WTC11 (cell line): ENCODE measurements at regions not wholly inside any gene's neighbourhood (a gene's known extent, or its start where the extent isn't known, plus 50 kb on each side); places are given as distances from the start of the nearest gene placed in this dataset.

Source experiments
- ATAC-seq: fragments of 200-7000 bp; cut with Tn5 transposase; 2 replicates; pipeline ENCODE4 v1.10.0; 2021; ENCODE audit warnings: mild to moderate bottlenecking, moderate library complexity
- CTCF ChIA-PET: fragments of 300-600 bp; sonication (Branson Sonifier 250); formaldehyde crosslinking; loops from one replicate; lab custom pipeline; 2021; ENCODE audit warnings: antibody characterized with exemption; lab: Charles Lee
- POLR2A ChIA-PET: fragments of 350-600 bp; sonication (Branson Sonifier 250); formaldehyde crosslinking; loops from one replicate; lab custom pipeline; 2021; ENCODE audit warnings: antibody characterized with exemption; lab: Charles Lee
- DNase-seq: peaks from one replicate; pipeline ENCODE4 v3.0.0; 2021; ENCODE audit warnings: low spot score
- H3K27ac Mint-ChIP-seq: 2 replicates; pipeline ENCODE4 v1.8.0; 2021; ENCODE audit warnings: mixed read lengths
- H3K27me3 Mint-ChIP-seq: 2 replicates; pipeline ENCODE4 v1.8.0; 2021; ENCODE audit warnings: low read depth, mild to moderate bottlenecking, moderate library complexity, mixed read lengths
- H3K36me3 Mint-ChIP-seq: 2 replicates; pipeline ENCODE4 v1.8.0; 2021; ENCODE audit warnings: mixed read lengths
- H3K4me1 Mint-ChIP-seq: 2 replicates; pipeline ENCODE4 v1.8.0; 2022; ENCODE audit warnings: mixed read lengths
- H3K4me3 Mint-ChIP-seq: 2 replicates; pipeline ENCODE4 v1.8.0; 2021; ENCODE audit warnings: mild to moderate bottlenecking, moderate library complexity, mixed read lengths
- H3K9me3 Mint-ChIP-seq: 2 replicates; pipeline ENCODE4 v1.8.0; 2021; ENCODE audit warnings: mixed read lengths
- CBFB ChIP-seq: sonication (generic); formaldehyde crosslinking; IDR thresholded peaks from 2 replicates; pipeline ENCODE4 v1.8.1; 2022; ENCODE audit warnings: mild to moderate bottlenecking, low read depth, missing genetic modification reagents
- CREB1 ChIP-seq: sonication (generic); formaldehyde crosslinking; IDR thresholded peaks from 2 replicates; pipeline ENCODE4 v1.8.0; 2023; ENCODE audit warnings: mild to moderate bottlenecking, missing genetic modification reagents
- ETV6 ChIP-seq: sonication (generic); formaldehyde crosslinking; IDR thresholded peaks from 2 replicates; pipeline ENCODE4 v1.8.1; 2022; ENCODE audit warnings: mild to moderate bottlenecking, missing genetic modification reagents
- FOXP1 ChIP-seq: sonication (generic); formaldehyde crosslinking; IDR thresholded peaks from 2 replicates; pipeline ENCODE4 v1.8.0; 2022; ENCODE audit warnings: missing genetic modification reagents, mild to moderate bottlenecking, moderate library complexity, borderline replicate concordance
- GABPB1 ChIP-seq: sonication (generic); formaldehyde crosslinking; IDR thresholded peaks from 2 replicates; pipeline ENCODE4 v1.8.1; 2023; ENCODE audit warnings: mild to moderate bottlenecking, missing genetic modification reagents
- MYBL2 ChIP-seq: sonication (generic); formaldehyde crosslinking; IDR thresholded peaks from 2 replicates; pipeline ENCODE4 v1.8.1; 2023; ENCODE audit warnings: mild to moderate bottlenecking, moderate library complexity, missing genetic modification reagents
- NFATC4 ChIP-seq: fragments of 250-450 bp; sonication (Bioruptor Pico); IDR thresholded peaks from 2 replicates; pipeline ENCODE4 v1.9.0; 2021; ENCODE audit warnings: mild to moderate bottlenecking
- NR1H2 ChIP-seq: sonication (generic); formaldehyde crosslinking; IDR thresholded peaks from 2 replicates; pipeline ENCODE4 v1.9.0; 2021; ENCODE audit warnings: mild to moderate bottlenecking, moderate library complexity, missing genetic modification reagents
- PRRX2 ChIP-seq: fragments of 250-450 bp; sonication (Bioruptor Pico); IDR thresholded peaks from 2 replicates; pipeline ENCODE4 v1.8.0; 2021; ENCODE audit warnings: mild to moderate bottlenecking
- SMAD3 ChIP-seq: sonication (generic); formaldehyde crosslinking; IDR thresholded peaks from 2 replicates; pipeline ENCODE4 v1.8.0; 2022; ENCODE audit warnings: missing genetic modification reagents, mild to moderate bottlenecking, borderline replicate concordance
- SMAD4 ChIP-seq: sonication (generic); formaldehyde crosslinking; IDR thresholded peaks from 2 replicates; pipeline ENCODE4 v1.8.0; 2022; ENCODE audit warnings: mild to moderate bottlenecking, missing genetic modification reagents
- SP1 ChIP-seq: sonication (generic); formaldehyde crosslinking; conservative IDR thresholded peaks from 2 replicates; pipeline ENCODE4 v1.8.1; 2022; ENCODE audit warnings: missing genetic modification reagents
- ZNF121 ChIP-seq: sonication (generic); formaldehyde crosslinking; IDR thresholded peaks from 2 replicates; pipeline ENCODE4 v1.8.0; 2023; ENCODE audit warnings: missing genetic modification reagents
- ZNF138 ChIP-seq: sonication (generic); formaldehyde crosslinking; conservative IDR thresholded peaks from 2 replicates; pipeline ENCODE4 v1.8.1; 2022; ENCODE audit warnings: mild to moderate bottlenecking, moderate library complexity, missing genetic modification reagents
- ZNF232 ChIP-seq: sonication (generic); formaldehyde crosslinking; IDR thresholded peaks from 2 replicates; pipeline ENCODE4 v1.8.0; 2022; ENCODE audit warnings: mild to moderate bottlenecking, missing genetic modification reagents
- ZNF423 ChIP-seq: fragments of 250-450 bp; sonication (Bioruptor Pico); IDR thresholded peaks from 2 replicates; pipeline ENCODE4 v2.1.2; 2022; ENCODE audit warnings: mild to moderate bottlenecking, moderate library complexity
- TF ChIP-seq, protein P1 (sequence below): sonication (generic); formaldehyde crosslinking; IDR thresholded peaks from 2 replicates; pipeline ENCODE4 v1.8.1; 2023; ENCODE audit warnings: mild to moderate bottlenecking, missing genetic modification reagents
- TF ChIP-seq, protein P2 (sequence below): fragments of 250-450 bp; sonication (Bioruptor Pico); IDR thresholded peaks from 2 replicates; pipeline ENCODE4 v1.9.0; 2021; ENCODE audit warnings: moderate library complexity, mild to moderate bottlenecking, inconsistent platforms, borderline replicate concordance
- TF ChIP-seq, protein P3 (sequence below): sonication (generic); formaldehyde crosslinking; IDR thresholded peaks from 2 replicates; pipeline ENCODE4 v1.8.0; 2023; ENCODE audit warnings: missing genetic modification reagents
- TF ChIP-seq, protein P4 (sequence below): sonication (generic); formaldehyde crosslinking; IDR thresholded peaks from 2 replicates; pipeline ENCODE4 v1.8.0; 2023; ENCODE audit warnings: mild to moderate bottlenecking, missing genetic modification reagents
- TF ChIP-seq, protein P5 (sequence below): sonication (generic); formaldehyde crosslinking; IDR thresholded peaks from 2 replicates; pipeline ENCODE4 v1.8.0; 2022; ENCODE audit warnings: mild to moderate bottlenecking, missing genetic modification reagents

DNA sequence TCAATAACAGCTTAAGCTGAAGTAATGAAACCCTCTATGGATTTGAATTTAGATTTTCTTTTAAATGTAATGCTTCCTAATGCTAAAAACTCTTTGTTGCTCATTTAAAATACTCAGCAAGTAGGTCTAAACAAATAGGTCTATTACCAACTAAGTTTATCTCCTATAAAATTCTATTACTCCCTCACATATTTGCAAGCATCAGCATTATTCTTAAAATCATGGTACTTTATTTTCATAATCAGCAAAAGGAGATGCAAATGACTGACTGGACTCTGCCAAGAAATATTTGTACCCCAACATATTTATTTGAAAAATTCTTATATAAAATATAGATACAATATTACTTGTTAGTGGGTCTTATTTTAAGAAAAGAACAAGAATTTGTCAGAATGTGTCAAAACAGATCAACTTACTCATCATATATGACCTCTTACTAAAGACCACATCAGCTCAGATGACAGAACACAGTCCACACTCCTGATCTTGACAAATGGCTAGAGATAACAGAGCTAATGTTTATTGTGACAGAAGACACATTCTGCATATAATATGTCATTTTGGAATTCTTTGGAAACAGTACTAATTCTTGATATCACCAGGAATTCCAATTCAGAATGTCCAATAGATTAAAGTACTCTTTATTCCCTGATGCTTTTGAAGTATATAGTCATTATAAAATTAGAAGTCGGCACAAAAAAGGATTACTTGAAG is 704.6 kb upstream of the PCDH9 start:
- H3K36me3 Mint-ChIP-seq = no peaks in the 10 kb centered on the region
- ATAC-seq = no peak

DNA sequence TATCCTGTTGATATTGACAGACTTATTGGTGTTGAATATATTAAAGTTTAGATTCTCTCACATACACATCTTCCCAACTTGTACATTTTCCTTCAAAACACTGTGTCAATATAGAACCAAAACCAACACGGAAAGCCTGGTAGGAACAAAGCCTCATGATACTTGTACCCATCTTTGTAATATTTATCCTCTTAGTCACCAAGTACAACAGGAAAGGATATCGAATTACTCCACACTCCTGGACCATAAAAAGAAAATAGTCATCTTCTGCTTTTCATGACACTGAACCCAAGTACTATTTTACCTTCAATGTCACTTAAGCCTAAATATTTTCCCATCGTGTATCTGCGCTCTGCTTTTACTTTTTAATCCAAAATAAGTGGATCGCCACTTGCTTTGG is 702.9 kb upstream of the PCDH9 start:
- Mint-ChIP-seq H3K4me1 (no peaks in the 10 kb centered on the region), H3K36me3 (no peaks in the 10 kb centered on the region), H3K9me3 (no peaks in the 10 kb centered on the region), H3K4me3 (no peak overlapping the region), H3K27ac (no peak overlapping the region), H3K27me3 (no peaks in the 10 kb centered on the region)
- DNase-seq = no peak
- POLR2A ChIA-PET = no interaction called here
- no peak for ATAC-seq
- TF ChIP-seq ETV6 (CRISPR knock-in tag) = no peak
- TF ChIP-seq MYBL2 (CRISPR knock-in tag) = no peak
- TF ChIP-seq, protein P1, sequence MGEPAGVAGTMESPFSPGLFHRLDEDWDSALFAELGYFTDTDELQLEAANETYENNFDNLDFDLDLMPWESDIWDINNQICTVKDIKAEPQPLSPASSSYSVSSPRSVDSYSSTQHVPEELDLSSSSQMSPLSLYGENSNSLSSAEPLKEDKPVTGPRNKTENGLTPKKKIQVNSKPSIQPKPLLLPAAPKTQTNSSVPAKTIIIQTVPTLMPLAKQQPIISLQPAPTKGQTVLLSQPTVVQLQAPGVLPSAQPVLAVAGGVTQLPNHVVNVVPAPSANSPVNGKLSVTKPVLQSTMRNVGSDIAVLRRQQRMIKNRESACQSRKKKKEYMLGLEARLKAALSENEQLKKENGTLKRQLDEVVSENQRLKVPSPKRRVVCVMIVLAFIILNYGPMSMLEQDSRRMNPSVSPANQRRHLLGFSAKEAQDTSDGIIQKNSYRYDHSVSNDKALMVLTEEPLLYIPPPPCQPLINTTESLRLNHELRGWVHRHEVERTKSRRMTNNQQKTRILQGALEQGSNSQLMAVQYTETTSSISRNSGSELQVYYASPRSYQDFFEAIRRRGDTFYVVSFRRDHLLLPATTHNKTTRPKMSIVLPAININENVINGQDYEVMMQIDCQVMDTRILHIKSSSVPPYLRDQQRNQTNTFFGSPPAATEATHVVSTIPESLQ (CRISPR knock-in tag) = no peak
- no peak for TF ChIP-seq GABPB1 (CRISPR knock-in tag)
- no peak for TF ChIP-seq SMAD4 (CRISPR knock-in tag)
- no peak for TF ChIP-seq ZNF423 (CRISPR knock-in tag)
- CTCF ChIA-PET = no interaction called here

More for the DNA sequence above, 704.6 kb upstream of the PCDH9 start:
- ChIA-PET POLR2A (no interaction called here), CTCF (no interaction called here)
- no peaks in the 10 kb centered on the region for H3K9me3 Mint-ChIP-seq
- TF ChIP-seq FOXP1 (CRISPR knock-in tag) (no peak), SMAD4 (CRISPR knock-in tag) (no peak), NR1H2 (CRISPR knock-in tag) (no peak), SMAD3 (CRISPR knock-in tag) (no peak), CBFB (CRISPR knock-in tag) (no peak), ZNF138 (no peak), SP1 (no peak), ETV6 (CRISPR knock-in tag) (no peak), ZNF121 (no peak), NFATC4 (no peak), ZNF232 (CRISPR knock-in tag) (no peak), PRRX2 (CRISPR knock-in tag) (no peak), CREB1 (CRISPR knock-in tag) (no peak), GABPB1 (CRISPR knock-in tag) (no peak), MYBL2 (CRISPR knock-in tag) (no peak)
- TF ChIP-seq, protein P2, sequence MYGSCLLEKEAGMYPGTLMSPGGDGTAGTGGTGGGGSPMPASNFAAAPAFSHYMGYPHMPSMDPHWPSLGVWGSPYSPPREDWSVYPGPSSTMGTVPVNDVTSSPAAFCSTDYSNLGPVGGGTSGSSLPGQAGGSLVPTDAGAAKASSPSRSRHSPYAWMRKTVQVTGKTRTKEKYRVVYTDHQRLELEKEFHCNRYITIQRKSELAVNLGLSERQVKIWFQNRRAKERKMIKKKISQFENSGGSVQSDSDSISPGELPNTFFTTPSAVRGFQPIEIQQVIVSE (CRISPR knock-in tag) = no peak
- TF ChIP-seq, protein P3, sequence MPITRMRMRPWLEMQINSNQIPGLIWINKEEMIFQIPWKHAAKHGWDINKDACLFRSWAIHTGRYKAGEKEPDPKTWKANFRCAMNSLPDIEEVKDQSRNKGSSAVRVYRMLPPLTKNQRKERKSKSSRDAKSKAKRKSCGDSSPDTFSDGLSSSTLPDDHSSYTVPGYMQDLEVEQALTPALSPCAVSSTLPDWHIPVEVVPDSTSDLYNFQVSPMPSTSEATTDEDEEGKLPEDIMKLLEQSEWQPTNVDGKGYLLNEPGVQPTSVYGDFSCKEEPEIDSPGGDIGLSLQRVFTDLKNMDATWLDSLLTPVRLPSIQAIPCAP (CRISPR knock-in tag) = no peak
- TF ChIP-seq, protein P4, sequence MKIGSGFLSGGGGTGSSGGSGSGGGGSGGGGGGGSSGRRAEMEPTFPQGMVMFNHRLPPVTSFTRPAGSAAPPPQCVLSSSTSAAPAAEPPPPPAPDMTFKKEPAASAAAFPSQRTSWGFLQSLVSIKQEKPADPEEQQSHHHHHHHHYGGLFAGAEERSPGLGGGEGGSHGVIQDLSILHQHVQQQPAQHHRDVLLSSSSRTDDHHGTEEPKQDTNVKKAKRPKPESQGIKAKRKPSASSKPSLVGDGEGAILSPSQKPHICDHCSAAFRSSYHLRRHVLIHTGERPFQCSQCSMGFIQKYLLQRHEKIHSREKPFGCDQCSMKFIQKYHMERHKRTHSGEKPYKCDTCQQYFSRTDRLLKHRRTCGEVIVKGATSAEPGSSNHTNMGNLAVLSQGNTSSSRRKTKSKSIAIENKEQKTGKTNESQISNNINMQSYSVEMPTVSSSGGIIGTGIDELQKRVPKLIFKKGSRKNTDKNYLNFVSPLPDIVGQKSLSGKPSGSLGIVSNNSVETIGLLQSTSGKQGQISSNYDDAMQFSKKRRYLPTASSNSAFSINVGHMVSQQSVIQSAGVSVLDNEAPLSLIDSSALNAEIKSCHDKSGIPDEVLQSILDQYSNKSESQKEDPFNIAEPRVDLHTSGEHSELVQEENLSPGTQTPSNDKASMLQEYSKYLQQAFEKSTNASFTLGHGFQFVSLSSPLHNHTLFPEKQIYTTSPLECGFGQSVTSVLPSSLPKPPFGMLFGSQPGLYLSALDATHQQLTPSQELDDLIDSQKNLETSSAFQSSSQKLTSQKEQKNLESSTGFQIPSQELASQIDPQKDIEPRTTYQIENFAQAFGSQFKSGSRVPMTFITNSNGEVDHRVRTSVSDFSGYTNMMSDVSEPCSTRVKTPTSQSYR (CRISPR knock-in tag) = no peak
- TF ChIP-seq, protein P5, sequence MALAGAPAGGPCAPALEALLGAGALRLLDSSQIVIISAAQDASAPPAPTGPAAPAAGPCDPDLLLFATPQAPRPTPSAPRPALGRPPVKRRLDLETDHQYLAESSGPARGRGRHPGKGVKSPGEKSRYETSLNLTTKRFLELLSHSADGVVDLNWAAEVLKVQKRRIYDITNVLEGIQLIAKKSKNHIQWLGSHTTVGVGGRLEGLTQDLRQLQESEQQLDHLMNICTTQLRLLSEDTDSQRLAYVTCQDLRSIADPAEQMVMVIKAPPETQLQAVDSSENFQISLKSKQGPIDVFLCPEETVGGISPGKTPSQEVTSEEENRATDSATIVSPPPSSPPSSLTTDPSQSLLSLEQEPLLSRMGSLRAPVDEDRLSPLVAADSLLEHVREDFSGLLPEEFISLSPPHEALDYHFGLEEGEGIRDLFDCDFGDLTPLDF = no peak
- H3K27me3 Mint-ChIP-seq = no peaks in the 10 kb centered on the region
- no peak overlapping the region for H3K4me3 Mint-ChIP-seq
- no peak for DNase-seq
- H3K4me1 Mint-ChIP-seq = no peaks in the 10 kb centered on the region
- H3K27ac Mint-ChIP-seq = no peak overlapping the region
